ENCODE measurements at regions not wholly inside any gene's neighbourhood (a gene's known extent, or its start where the extent isn't known, plus 50 kb on each side); places are given as distances from the start of the nearest gene placed in this dataset.

DNA sequence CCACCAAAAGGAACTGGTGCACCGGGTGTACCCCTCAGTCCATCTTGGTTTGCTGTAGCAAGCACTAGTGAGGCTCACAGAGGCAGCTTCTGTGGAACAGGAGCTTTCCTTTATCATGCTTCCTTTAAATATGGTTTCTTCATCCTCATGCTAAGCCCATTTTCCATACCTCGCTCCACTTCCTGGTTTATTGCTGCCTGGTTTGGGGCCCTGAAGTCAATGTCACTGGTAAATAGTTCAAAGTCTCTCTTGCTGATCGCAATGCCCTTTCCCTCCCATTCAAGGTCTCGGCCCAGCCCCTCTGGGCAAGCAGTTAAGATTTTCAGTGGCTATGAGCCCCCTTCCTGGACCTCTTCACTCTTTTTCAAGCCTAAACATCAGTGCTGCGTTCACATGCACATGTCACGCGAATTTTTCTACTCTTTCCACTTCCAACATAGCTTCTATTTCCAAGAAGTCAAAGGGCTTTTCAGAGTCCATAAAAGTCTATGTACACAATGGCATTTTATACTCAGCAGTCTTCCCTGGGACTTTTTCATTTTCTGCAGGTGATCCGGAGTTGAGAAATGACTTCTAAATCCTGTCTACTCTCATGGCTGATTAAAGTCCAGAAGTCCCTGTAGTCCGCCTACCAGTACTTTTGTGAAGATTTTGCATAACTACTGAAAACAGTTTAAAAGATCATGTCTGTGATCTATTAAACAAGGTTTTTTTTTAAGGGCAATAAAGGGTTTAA is 323.8 kb upstream of the ZFHX3 start:
- no peak overlapping the region for H3K27ac ChIP-seq
- TF ChIP-seq, protein P1, sequence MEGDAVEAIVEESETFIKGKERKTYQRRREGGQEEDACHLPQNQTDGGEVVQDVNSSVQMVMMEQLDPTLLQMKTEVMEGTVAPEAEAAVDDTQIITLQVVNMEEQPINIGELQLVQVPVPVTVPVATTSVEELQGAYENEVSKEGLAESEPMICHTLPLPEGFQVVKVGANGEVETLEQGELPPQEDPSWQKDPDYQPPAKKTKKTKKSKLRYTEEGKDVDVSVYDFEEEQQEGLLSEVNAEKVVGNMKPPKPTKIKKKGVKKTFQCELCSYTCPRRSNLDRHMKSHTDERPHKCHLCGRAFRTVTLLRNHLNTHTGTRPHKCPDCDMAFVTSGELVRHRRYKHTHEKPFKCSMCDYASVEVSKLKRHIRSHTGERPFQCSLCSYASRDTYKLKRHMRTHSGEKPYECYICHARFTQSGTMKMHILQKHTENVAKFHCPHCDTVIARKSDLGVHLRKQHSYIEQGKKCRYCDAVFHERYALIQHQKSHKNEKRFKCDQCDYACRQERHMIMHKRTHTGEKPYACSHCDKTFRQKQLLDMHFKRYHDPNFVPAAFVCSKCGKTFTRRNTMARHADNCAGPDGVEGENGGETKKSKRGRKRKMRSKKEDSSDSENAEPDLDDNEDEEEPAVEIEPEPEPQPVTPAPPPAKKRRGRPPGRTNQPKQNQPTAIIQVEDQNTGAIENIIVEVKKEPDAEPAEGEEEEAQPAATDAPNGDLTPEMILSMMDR (conservative IDR thresholded peaks at IDR 0.05): no peak
- TF ChIP-seq ZFX (IDR thresholded peaks at IDR 0.05): no peak

DNA sequence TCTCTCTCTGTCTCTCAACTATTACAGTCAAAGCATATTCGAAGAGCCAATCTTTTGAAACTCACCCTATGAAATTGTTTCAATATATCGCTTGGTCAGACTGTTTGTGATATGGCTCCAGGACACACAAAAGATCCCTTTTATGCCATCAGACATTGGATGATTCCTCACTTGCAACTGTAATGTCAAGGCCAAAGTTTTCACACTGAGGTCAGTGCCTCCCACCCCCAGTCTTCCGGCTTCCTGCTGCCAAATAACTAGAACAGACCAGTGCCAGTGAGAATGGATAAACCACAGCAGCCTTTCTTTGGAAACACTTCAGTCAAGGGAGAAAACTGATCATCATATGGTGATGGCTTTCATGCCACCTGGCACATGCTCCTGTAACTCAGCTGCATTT is 321.9 kb upstream of the ZFHX3 start:
- no peak overlapping the region for H3K27ac ChIP-seq
- TF ChIP-seq ZFX (IDR thresholded peaks at IDR 0.05): no peak
- TF ChIP-seq, protein P1 (conservative IDR thresholded peaks at IDR 0.05): no peak

DNA sequence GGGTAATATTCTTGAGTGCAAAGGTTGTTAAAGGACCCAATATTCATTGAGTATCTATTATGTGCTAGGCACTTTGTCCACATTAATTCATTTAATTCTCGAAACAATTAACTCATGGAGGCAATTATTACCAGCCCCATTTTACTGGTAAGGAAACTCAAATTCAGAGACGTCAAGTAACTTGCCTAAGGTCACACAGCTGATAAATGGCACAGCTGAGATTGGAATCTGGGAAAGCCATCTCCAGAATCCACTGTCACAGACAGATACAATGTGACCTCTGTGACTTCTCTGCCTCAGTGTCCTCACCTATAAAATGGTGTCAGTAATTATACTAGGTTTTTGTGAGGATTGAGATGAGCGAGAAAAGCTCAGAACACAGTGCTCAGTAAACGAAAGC is 320.8 kb upstream of the ZFHX3 start:
- H3K27ac ChIP-seq: no peak overlapping the region
- TF ChIP-seq, protein P1 (conservative IDR thresholded peaks at IDR 0.05): no peak
- no peak for TF ChIP-seq ZFX (IDR thresholded peaks at IDR 0.05)

- TF ChIP-seq, protein P1 (conservative IDR thresholded peaks at IDR 0.05): no peak
- no peak for TF ChIP-seq ZFX (IDR thresholded peaks at IDR 0.05)
- no peak overlapping the region for H3K27ac ChIP-seq
Measured at GRCh38 chr16:73365016-73365551, 317.2 kb upstream of the ZFHX3 start.

DNA sequence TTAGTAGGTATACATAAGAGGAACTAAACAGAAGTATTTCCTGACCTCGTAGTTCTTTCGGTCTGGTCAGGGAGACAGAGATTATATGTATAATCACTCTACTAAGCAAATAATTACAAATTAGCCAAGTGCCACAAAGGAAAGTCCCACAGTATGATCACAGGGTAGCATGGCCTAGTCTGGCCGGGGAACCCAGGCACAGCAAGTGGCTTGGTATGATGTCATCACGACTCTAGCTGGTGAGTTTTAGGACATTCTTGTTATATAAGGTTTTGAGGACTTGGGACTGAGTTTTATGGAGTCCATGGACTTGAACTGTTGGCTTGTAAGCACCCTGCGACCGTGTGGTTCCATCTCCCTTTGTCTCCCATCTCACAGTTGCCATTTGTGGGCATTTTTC is 316.5 kb upstream of the ZFHX3 start:
- H3K27ac ChIP-seq: no peak overlapping the region
- TF ChIP-seq, protein P1 (conservative IDR thresholded peaks at IDR 0.05): no peak
- no peak for TF ChIP-seq ZFX (IDR thresholded peaks at IDR 0.05)

DNA sequence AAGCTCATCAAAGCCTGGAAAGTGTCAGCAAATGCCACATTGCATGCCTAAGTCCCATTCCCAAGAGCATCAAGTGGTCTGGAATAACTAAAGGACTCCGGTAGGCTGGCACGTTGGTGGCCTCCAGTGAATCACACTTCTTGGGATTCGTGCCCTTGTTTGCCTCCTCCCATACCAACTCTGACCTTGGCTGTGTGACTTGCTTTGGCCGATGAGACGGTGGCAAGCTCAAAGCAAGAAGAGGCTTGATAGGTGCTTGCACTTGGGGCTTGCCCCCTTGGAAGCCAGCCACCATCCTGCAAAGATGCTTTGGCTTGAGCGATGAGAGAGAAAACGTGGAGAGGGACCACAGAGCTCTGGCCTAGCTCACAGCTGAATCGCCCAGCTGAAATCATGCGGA is 313.1 kb upstream of the ZFHX3 start:
- no peak overlapping the region for H3K27ac ChIP-seq
- TF ChIP-seq, protein P1 (conservative IDR thresholded peaks at IDR 0.05): no peak
- TF ChIP-seq ZFX (IDR thresholded peaks at IDR 0.05): no peak

GRCh38 chr16:73356401-73357079 is 308.6 kb upstream of the ZFHX3 start:
- TF ChIP-seq, protein P1 (conservative IDR thresholded peaks at IDR 0.05): no peak
- TF ChIP-seq ZFX (IDR thresholded peaks at IDR 0.05): no peak
- H3K27ac ChIP-seq: no peak overlapping the region

All from C4-2B (cell line).